Esophagus squamous epithelium (tissue), 5 donors: ENCODE measurements at regions not wholly inside any gene's neighbourhood (a gene's known extent, or its start where the extent isn't known, plus 50 kb on each side); places are given as distances from the start of the nearest gene placed in this dataset.

Experiments
- DNase-seq: peaks from one replicate; lab custom pipeline; 2025; lab: John Stamatoyannopoulos, UW
- H3K27ac ChIP-seq, 4 donors: fragments of 200-600 bp; sonication (generic); one replicate each; pipeline ENCODE4 v1.5.1; 2016 to 2019; ENCODE audit warnings: mild to moderate bottlenecking in 1 of 4
- H3K27me3 ChIP-seq, 4 donors: fragments of 200-600 bp; sonication (generic); 1 replicate in 3 of 4; 2 replicates in 1 of 4; pipeline versions ENCODE4 v1.5.1 to v1.6.0; 2017 to 2021; ENCODE audit warnings: antibody characterized with exemption in 1 of 4
- H3K36me3 ChIP-seq, 3 donors: fragments of 200-600 bp; sonication (generic); one replicate each; pipeline ENCODE4 v1.5.1; 2016 to 2019
- H3K4me1 ChIP-seq, 3 donors: fragments of 200-600 bp; sonication (generic); one replicate each; pipeline ENCODE4 v1.5.1; 2017 to 2019
- H3K4me3 ChIP-seq, 4 donors: fragments of 200-600 bp; sonication (generic); 1 replicate in 3 of 4; 2 replicates in 1 of 4; pipeline ENCODE4 v1.5.1; 2016 to 2019; ENCODE audit warnings: mild to moderate bottlenecking in 2 of 4, moderate library complexity in 1 of 4
- H3K9me3 ChIP-seq, 3 donors: fragments of 200-600 bp; sonication (generic); one replicate each; pipeline ENCODE4 v1.5.1; 2016 to 2019
- CTCF ChIP-seq, 6 experiments: fragments of 450-650 bp in 4 of 6; fragments of 200-600 bp in 2 of 6; sonication (generic) in 2 of 6; IDR thresholded peaks; one replicate each; pipeline ENCODE4 v1.5.1; 2016 to 2019; ENCODE audit warnings: antibody characterized with exemption in 6 of 6, mild to moderate bottlenecking in 4 of 6, moderate library complexity in 4 of 6
- POLR2A ChIP-seq, 4 donors: fragments of 450-650 bp; IDR thresholded peaks; one replicate each; pipeline ENCODE4 v1.6.1; 2017; ENCODE audit warnings: antibody characterized with exemption in 4 of 4, mild to moderate bottlenecking in 4 of 4, moderate library complexity in 3 of 4
- WGBS, 2 donors: methylation state at CpG; one replicate each; pipeline ENCODE4 v1.1.5; 2018; 5-methylcytosine and 5-hydroxymethylcytosine counted together
- intact Hi-C: fragments of 100-400 bp; cut with DNase I; formaldehyde crosslinking; loops from one replicate; pipeline ENCODE4 v1.15.0; 2022
- donor health status: DM: yes; HTN: yes; CAD: no.

GRCh38 chr3:30069056-30069455 lies 537.3 kb upstream of the TGFBR2 start:
- no peak for TF ChIP-seq CTCF (IDR thresholded peaks at IDR 0.05)
- no peak for TF ChIP-seq POLR2A (IDR thresholded peaks at IDR 0.05)
- intact Hi-C loops = no loop called here
- H3K4me3 ChIP-seq = no peak overlapping the region
- no peaks in the 10 kb centered on the region for H3K4me1 ChIP-seq
- no peaks in the 10 kb centered on the region for H3K36me3 ChIP-seq
- 64 to 73% methylated on average over 2 of the region's 2 CpGs for WGBS, 2 donors
- no peaks in the 10 kb centered on the region for H3K9me3 ChIP-seq
- H3K27ac ChIP-seq = no peak overlapping the region
- no peak for DNase-seq
- H3K27me3 ChIP-seq = no peaks in the 10 kb centered on the region

GRCh38 chr3:30073040-30073439 lies 533.4 kb upstream of the TGFBR2 start:
- no peak for TF ChIP-seq POLR2A (IDR thresholded peaks at IDR 0.05)
- TF ChIP-seq CTCF (IDR thresholded peaks at IDR 0.05) = no peak
- Histone ChIP-seq H3K4me3 (no peak overlapping the region), H3K9me3 (no peaks in the 10 kb centered on the region), H3K4me1 (no peaks in the 10 kb centered on the region), H3K36me3 (no peaks in the 10 kb centered on the region), H3K27me3 (no peaks in the 10 kb centered on the region), H3K27ac (no peak overlapping the region)
- no peak for DNase-seq
- intact Hi-C loops = no loop called here

- no peak for DNase-seq
Measured at GRCh38 chr3:30073622-30074021, 532.8 kb upstream of the TGFBR2 start.

GRCh38 chr3:30075514-30075913 lies 530.9 kb upstream of the TGFBR2 start:
- Histone ChIP-seq H3K36me3 (no peaks in the 10 kb centered on the region), H3K27me3 (no peaks in the 10 kb centered on the region), H3K4me3 (no peak overlapping the region), H3K9me3 (no peaks in the 10 kb centered on the region), H3K4me1 (no peaks in the 10 kb centered on the region), H3K27ac (no peak overlapping the region)
- 70 to 83% methylated on average over 2 of the region's 2 CpGs for WGBS, 2 donors
- no peak for DNase-seq
- TF ChIP-seq CTCF (IDR thresholded peaks at IDR 0.05) (no peak), POLR2A (IDR thresholded peaks at IDR 0.05) (no peak)
- intact Hi-C loops = no loop called here

More at GRCh38 chr3:30073622-30074021, 532.8 kb upstream of the TGFBR2 start:
- intact Hi-C loops = no loop called here
- H3K9me3 ChIP-seq = no peaks in the 10 kb centered on the region
- TF ChIP-seq CTCF (IDR thresholded peaks at IDR 0.05) (no peak), POLR2A (IDR thresholded peaks at IDR 0.05) (no peak)
- 59 to 63% methylated on average over 1 of the region's 1 CpG for WGBS, 2 donors
- H3K27ac ChIP-seq = no peak overlapping the region
- H3K36me3 ChIP-seq = no peaks in the 10 kb centered on the region
- H3K4me1 ChIP-seq = no peaks in the 10 kb centered on the region
- no peak overlapping the region for H3K4me3 ChIP-seq
- no peaks in the 10 kb centered on the region for H3K27me3 ChIP-seq

- no peaks in the 10 kb centered on the region for H3K27me3 ChIP-seq
- no peaks in the 10 kb centered on the region for H3K4me1 ChIP-seq
- no peaks in the 10 kb centered on the region for H3K36me3 ChIP-seq
- no peaks in the 10 kb centered on the region for H3K9me3 ChIP-seq
- no peak overlapping the region for H3K4me3 ChIP-seq
- DNase-seq = no peak
- intact Hi-C loops = no loop called here
- no peak overlapping the region for H3K27ac ChIP-seq
- TF ChIP-seq POLR2A (IDR thresholded peaks at IDR 0.05) (no peak), CTCF (IDR thresholded peaks at IDR 0.05) (no peak)
Measured at GRCh38 chr3:30076899-30077298, 529.5 kb upstream of the TGFBR2 start.
